Cardiac fibroblast (primary cell): ENCODE measurements at regions not wholly inside any gene's neighbourhood (a gene's known extent, or its start where the extent isn't known, plus 50 kb on each side); places are given as distances from the start of the nearest gene placed in this dataset.

Experiments used
- DNase-seq, 2 donors: peaks; one replicate each; pipeline versions ENCODE4 v3.0.0 to v3.0.0-alpha.2; 2010; ENCODE audit warnings: low read depth in 2 of 2
- H3K4me3 ChIP-seq, 2 donors: replicated peaks in 1 of 2; 1 replicate in 1 of 2; 2 replicates in 1 of 2; pipeline ENCODE4 v1.5.1; 2011; ENCODE audit warnings: low read depth in 2 of 2, low read length in 2 of 2, mild to moderate bottlenecking in 2 of 2, moderate library complexity in 1 of 2
- TF ChIP-seq, protein P1 (sequence below): IDR thresholded peaks from one replicate; pipeline ENCODE4 v1.5.1; 2011; ENCODE audit warnings: low read depth, mild to moderate bottlenecking, low read length, inconsistent platforms

DNA sequence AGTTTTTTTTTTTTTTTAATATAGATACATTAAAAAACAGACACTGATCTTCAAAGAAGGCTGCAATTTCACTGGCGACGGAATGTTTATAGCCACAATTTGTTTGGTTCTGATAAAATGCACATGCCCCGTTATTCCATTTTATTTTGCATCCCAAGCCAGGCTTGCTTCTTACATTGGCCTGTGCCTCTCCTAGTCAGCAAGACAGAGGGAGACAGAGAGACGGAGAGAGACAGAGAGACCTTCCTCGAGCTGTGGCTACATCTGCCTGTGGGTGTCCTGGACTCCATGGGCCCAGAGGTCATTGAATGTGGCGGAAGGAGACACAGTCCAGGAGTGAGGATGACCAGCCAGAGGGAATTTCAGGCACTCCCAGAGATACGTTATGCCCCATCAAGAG, 926.6 kb downstream of the VRK1 start:
- H3K4me3 ChIP-seq, result no peak overlapping the region
- no peak for DNase-seq
- TF ChIP-seq, protein P1, sequence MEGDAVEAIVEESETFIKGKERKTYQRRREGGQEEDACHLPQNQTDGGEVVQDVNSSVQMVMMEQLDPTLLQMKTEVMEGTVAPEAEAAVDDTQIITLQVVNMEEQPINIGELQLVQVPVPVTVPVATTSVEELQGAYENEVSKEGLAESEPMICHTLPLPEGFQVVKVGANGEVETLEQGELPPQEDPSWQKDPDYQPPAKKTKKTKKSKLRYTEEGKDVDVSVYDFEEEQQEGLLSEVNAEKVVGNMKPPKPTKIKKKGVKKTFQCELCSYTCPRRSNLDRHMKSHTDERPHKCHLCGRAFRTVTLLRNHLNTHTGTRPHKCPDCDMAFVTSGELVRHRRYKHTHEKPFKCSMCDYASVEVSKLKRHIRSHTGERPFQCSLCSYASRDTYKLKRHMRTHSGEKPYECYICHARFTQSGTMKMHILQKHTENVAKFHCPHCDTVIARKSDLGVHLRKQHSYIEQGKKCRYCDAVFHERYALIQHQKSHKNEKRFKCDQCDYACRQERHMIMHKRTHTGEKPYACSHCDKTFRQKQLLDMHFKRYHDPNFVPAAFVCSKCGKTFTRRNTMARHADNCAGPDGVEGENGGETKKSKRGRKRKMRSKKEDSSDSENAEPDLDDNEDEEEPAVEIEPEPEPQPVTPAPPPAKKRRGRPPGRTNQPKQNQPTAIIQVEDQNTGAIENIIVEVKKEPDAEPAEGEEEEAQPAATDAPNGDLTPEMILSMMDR, result no peak

DNA sequence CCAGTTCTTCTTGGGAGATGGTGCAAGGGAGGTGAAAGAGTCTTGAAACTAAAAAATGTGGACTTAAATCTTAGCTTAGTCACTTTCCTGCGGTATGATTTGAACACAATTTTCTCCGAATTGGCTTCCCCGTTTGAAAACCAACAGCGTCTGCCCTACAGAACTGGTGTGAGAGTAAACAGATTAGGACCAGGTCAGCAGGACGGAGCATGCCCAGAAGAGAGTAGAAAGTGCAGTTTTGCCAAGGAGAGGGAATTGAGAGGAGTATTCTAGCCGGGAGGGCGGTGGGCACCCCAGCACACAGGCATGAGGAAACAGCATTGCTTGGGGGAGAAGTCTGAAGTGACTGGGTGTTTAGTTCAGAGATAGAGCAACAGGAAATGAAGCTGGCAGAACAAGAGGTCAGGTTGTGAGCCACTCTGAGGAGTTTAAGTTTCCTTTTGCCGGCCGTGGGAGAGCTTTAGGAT, 927.1 kb downstream of the VRK1 start:
- no peak overlapping the region for H3K4me3 ChIP-seq
- no peak for DNase-seq
- TF ChIP-seq, protein P1, result no peak

DNA sequence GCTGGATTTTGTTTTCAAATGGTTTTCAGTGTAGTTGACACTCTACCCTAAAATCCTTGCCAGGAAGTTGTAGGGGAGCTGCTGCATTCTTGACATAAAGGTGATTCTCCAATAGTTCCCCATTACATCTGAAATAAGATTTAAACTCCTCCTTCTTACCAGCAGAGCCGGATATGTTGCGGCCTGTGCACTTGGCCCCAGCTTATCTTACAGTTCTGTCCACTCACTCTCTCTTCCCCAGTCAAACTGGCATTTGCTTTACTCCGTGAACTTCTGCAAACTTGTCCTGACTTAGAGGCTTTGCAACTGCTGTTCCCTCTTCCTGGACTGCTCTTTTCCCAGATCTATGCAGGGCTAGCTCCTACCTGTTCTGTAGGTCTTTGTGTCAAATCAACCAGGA, 929.5 kb downstream of the VRK1 start:
- H3K4me3 ChIP-seq, result no peak overlapping the region
- TF ChIP-seq, protein P1, result no peak
- DNase-seq, result no peak

DNA sequence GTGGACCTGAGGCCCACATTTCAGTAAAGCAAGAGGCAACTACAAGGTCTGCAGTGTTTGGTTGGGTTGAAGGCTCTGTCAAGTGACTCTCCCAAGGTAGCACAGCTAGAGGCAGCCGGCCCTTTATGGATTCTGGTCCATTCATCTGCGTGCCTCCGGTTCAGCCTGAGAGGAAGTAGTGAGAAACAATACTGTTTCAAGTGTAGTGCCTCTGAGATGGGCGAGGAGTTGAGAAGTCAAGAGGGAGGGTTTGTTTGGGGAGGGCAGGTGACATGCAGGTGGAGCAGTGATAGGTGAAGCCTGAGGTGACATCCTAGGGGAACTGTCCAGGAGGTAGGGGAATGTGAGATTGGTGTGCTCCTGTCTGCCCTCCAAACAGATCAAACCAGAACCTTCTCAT, 933.5 kb downstream of the VRK1 start:
- H3K4me3 ChIP-seq, result no peak overlapping the region
- no peak for DNase-seq
- TF ChIP-seq, protein P1, result no peak

DNA sequence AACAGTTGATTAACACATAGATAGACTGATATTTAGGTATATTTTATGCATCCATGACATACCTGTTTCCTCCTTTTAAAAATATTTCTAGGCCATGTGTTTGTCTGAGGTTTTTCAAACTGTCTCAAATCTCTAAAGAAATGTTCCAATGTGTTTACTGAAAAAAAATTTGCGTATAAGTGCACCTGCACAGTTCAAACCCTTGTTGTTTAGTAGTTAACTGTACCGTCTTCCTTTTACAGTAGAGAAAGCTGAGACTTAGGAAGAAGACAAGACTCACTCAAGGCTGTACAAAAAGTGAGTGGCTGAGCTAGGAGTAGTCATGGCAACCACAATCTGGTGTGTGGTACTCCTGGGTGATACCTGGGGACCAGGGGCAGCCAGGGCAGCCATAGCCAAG, 934.6 kb downstream of the VRK1 start:
- no peak overlapping the region for H3K4me3 ChIP-seq
- TF ChIP-seq, protein P1, result no peak
- no peak for DNase-seq

DNA sequence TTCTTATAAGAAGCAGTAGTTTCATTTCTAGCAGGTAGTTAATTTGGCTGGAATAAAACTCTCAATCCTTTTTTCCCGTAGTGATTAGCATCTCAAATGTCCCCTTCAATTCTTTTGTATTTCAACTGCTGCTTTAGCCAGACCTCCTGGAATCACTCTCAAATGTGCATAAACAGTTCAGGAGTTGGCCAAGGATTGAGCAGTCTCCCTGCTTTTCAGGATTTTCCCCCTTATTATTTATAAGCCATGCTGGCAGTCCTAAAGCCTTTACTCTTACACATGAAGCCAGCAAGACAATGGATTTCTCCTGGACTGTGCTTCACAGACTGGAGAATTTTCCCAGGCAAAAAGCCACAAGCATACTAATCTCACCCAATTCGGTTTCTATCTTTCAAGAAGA, 950.1 kb downstream of the VRK1 start:
- TF ChIP-seq, protein P1, result no peak
- no peak for DNase-seq
- no peak overlapping the region for H3K4me3 ChIP-seq

DNA sequence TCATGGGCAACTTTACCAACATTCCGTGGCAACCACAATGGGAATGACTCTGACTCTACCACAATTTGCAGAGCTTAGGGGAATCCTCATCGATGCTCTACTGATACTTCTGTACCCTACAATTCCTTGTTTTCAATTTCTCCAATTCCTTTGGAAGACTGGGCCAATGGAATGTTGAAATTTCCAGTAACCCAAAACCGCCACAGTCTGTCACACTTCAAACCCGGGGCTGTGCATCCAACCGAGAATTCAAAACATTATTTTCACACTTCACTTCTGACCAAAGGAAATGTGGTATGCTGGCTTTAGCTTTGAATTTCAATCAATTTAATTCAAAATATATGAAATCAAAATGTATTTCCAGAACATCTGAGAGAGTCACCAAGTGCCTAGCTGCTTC, 951.4 kb downstream of the VRK1 start:
- TF ChIP-seq, protein P1, result no peak
- DNase-seq, result no peak
- H3K4me3 ChIP-seq, result no peak overlapping the region
